ENCODE measurements at regions not wholly inside any gene's neighbourhood (a gene's known extent, or its start where the extent isn't known, plus 50 kb on each side); places are given as distances from the start of the nearest gene placed in this dataset.

GRCh38 chr5:126062398-126063221, 360.6 kb upstream of the GRAMD2B start:
- TF ChIP-seq ZNF274 (IDR thresholded peaks at IDR 0.05; ENCODE audit: low read depth, low read length) = no peak
- TF ChIP-seq YY1 (IDR thresholded peaks at IDR 0.05; ENCODE audit: insufficient read depth, insufficient read length) = no peak
- TF ChIP-seq SUZ12 (IDR thresholded peaks at IDR 0.05; ENCODE audit: extremely low read depth, insufficient read depth, insufficient read length) = no peak
- Histone ChIP-seq H3K4me3 (ENCODE audit: insufficient read length, low read depth) (no peak overlapping the region), H3K4me1 (ENCODE audit: insufficient read depth, insufficient read length) (no peaks in the 10 kb centered on the region), H3K9ac (ENCODE audit: insufficient read length, low read depth) (no peak overlapping the region), H3K9me3 (ENCODE audit: insufficient read depth, low read length) (no peaks in the 10 kb centered on the region), H3K36me3 (ENCODE audit: insufficient read depth, insufficient read length, low read length) (no peaks in the 10 kb centered on the region), H3K27me3 (ENCODE audit: insufficient read depth, insufficient read length) (no peaks in the 10 kb centered on the region)
- DNase-seq (ENCODE audit: low read depth, low spot score) = no peak

GRCh38 chr5:126065061-126065460, 358.1 kb upstream of the GRAMD2B start:
- Histone ChIP-seq H3K27me3 (ENCODE audit: insufficient read depth, insufficient read length) (no peaks in the 10 kb centered on the region), H3K9me3 (ENCODE audit: insufficient read depth, low read length) (no peaks in the 10 kb centered on the region), H3K9ac (ENCODE audit: insufficient read length, low read depth) (no peak overlapping the region), H3K36me3 (ENCODE audit: insufficient read depth, insufficient read length, low read length) (no peaks in the 10 kb centered on the region), H3K4me1 (ENCODE audit: insufficient read depth, insufficient read length) (no peaks in the 10 kb centered on the region), H3K4me3 (ENCODE audit: insufficient read length, low read depth) (no peak overlapping the region)
- TF ChIP-seq YY1 (IDR thresholded peaks at IDR 0.05; ENCODE audit: insufficient read depth, insufficient read length) (no peak), ZNF274 (IDR thresholded peaks at IDR 0.05; ENCODE audit: low read depth, low read length) (no peak), SUZ12 (IDR thresholded peaks at IDR 0.05; ENCODE audit: extremely low read depth, insufficient read depth, insufficient read length) (no peak)
- no peak for DNase-seq (ENCODE audit: low read depth, low spot score)

GRCh38 chr5:126066836-126067235, 356.4 kb upstream of the GRAMD2B start:
- Histone ChIP-seq H3K9ac (ENCODE audit: insufficient read length, low read depth) (no peak overlapping the region), H3K4me3 (ENCODE audit: insufficient read length, low read depth) (no peak overlapping the region), H3K27me3 (ENCODE audit: insufficient read depth, insufficient read length) (no peaks in the 10 kb centered on the region), H3K4me1 (ENCODE audit: insufficient read depth, insufficient read length) (no peaks in the 10 kb centered on the region), H3K36me3 (ENCODE audit: insufficient read depth, insufficient read length, low read length) (no peaks in the 10 kb centered on the region), H3K9me3 (ENCODE audit: insufficient read depth, low read length) (no peaks in the 10 kb centered on the region)
- TF ChIP-seq ZNF274 (IDR thresholded peaks at IDR 0.05; ENCODE audit: low read depth, low read length) = no peak
- no peak for TF ChIP-seq SUZ12 (IDR thresholded peaks at IDR 0.05; ENCODE audit: extremely low read depth, insufficient read depth, insufficient read length)
- no peak for TF ChIP-seq YY1 (IDR thresholded peaks at IDR 0.05; ENCODE audit: insufficient read depth, insufficient read length)
- no peak for DNase-seq (ENCODE audit: low read depth, low spot score)

- H3K4me3 ChIP-seq (ENCODE audit: insufficient read length, low read depth) = no peak overlapping the region
- H3K4me1 ChIP-seq (ENCODE audit: insufficient read depth, insufficient read length) = no peaks in the 10 kb centered on the region
- no peak for DNase-seq (ENCODE audit: low read depth, low spot score)
- no peaks in the 10 kb centered on the region for H3K9me3 ChIP-seq (ENCODE audit: insufficient read depth, low read length)
- no peaks in the 10 kb centered on the region for H3K36me3 ChIP-seq (ENCODE audit: insufficient read depth, insufficient read length, low read length)
- no peak overlapping the region for H3K9ac ChIP-seq (ENCODE audit: insufficient read length, low read depth)
- no peaks in the 10 kb centered on the region for H3K27me3 ChIP-seq (ENCODE audit: insufficient read depth, insufficient read length)
- TF ChIP-seq SUZ12 (IDR thresholded peaks at IDR 0.05; ENCODE audit: extremely low read depth, insufficient read depth, insufficient read length) (no peak), YY1 (IDR thresholded peaks at IDR 0.05; ENCODE audit: insufficient read depth, insufficient read length) (no peak), ZNF274 (IDR thresholded peaks at IDR 0.05; ENCODE audit: low read depth, low read length) (no peak)
Measured at GRCh38 chr5:126067404-126067803, 355.8 kb upstream of the GRAMD2B start.

GRCh38 chr5:126069329-126069728, 353.9 kb upstream of the GRAMD2B start:
- TF ChIP-seq ZNF274 (IDR thresholded peaks at IDR 0.05; ENCODE audit: low read depth, low read length) = no peak
- no peak for TF ChIP-seq SUZ12 (IDR thresholded peaks at IDR 0.05; ENCODE audit: extremely low read depth, insufficient read depth, insufficient read length)
- no peak overlapping the region for H3K4me3 ChIP-seq (ENCODE audit: insufficient read length, low read depth)
- H3K9me3 ChIP-seq (ENCODE audit: insufficient read depth, low read length) = no peaks in the 10 kb centered on the region; the same call in 1 of the 2 replicates
- H3K9ac ChIP-seq (ENCODE audit: insufficient read length, low read depth) = no peak overlapping the region
- DNase-seq (ENCODE audit: low read depth, low spot score) = no peak
- no peaks in the 10 kb centered on the region for H3K36me3 ChIP-seq (ENCODE audit: insufficient read depth, insufficient read length, low read length)
- no peaks in the 10 kb centered on the region for H3K27me3 ChIP-seq (ENCODE audit: insufficient read depth, insufficient read length)
- H3K4me1 ChIP-seq (ENCODE audit: insufficient read depth, insufficient read length) = no peaks in the 10 kb centered on the region

GRCh38 chr5:126070481-126070880, 352.7 kb upstream of the GRAMD2B start:
- no peaks in the 10 kb centered on the region for H3K4me1 ChIP-seq (ENCODE audit: insufficient read depth, insufficient read length)
- no peaks in the 10 kb centered on the region for H3K36me3 ChIP-seq (ENCODE audit: insufficient read depth, insufficient read length, low read length)
- H3K9ac ChIP-seq (ENCODE audit: insufficient read length, low read depth) = no peak overlapping the region
- no peaks in the 10 kb centered on the region for H3K27me3 ChIP-seq (ENCODE audit: insufficient read depth, insufficient read length)
- no peak for DNase-seq (ENCODE audit: low read depth, low spot score)
- TF ChIP-seq YY1 (IDR thresholded peaks at IDR 0.05; ENCODE audit: insufficient read depth, insufficient read length) = no peak
- no peak for TF ChIP-seq ZNF274 (IDR thresholded peaks at IDR 0.05; ENCODE audit: low read depth, low read length)
- no peak for TF ChIP-seq SUZ12 (IDR thresholded peaks at IDR 0.05; ENCODE audit: extremely low read depth, insufficient read depth, insufficient read length)
- no peak overlapping the region for H3K4me3 ChIP-seq (ENCODE audit: insufficient read length, low read depth)
- H3K9me3 ChIP-seq (ENCODE audit: insufficient read depth, low read length) = no peaks in the 10 kb centered on the region; the same call in 1 of the 2 replicates

- no peak for DNase-seq (ENCODE audit: low read depth, low spot score)
- no peaks in the 10 kb centered on the region; the same call in 1 of the 2 replicates for H3K9me3 ChIP-seq (ENCODE audit: insufficient read depth, low read length)
- no peaks in the 10 kb centered on the region for H3K4me1 ChIP-seq (ENCODE audit: insufficient read depth, insufficient read length)
- H3K36me3 ChIP-seq (ENCODE audit: insufficient read depth, insufficient read length, low read length) = no peaks in the 10 kb centered on the region
- no peaks in the 10 kb centered on the region for H3K27me3 ChIP-seq (ENCODE audit: insufficient read depth, insufficient read length)
- H3K9ac ChIP-seq (ENCODE audit: insufficient read length, low read depth) = no peak overlapping the region
- H3K4me3 ChIP-seq (ENCODE audit: insufficient read length, low read depth) = no peak overlapping the region
- no peak for TF ChIP-seq SUZ12 (IDR thresholded peaks at IDR 0.05; ENCODE audit: extremely low read depth, insufficient read depth, insufficient read length)
- TF ChIP-seq ZNF274 (IDR thresholded peaks at IDR 0.05; ENCODE audit: low read depth, low read length) = no peak
- TF ChIP-seq YY1 (IDR thresholded peaks at IDR 0.05; ENCODE audit: insufficient read depth, insufficient read length) = no peak
Measured at GRCh38 chr5:126074538-126074937, 348.7 kb upstream of the GRAMD2B start.
